ENCODE measurements at regions not wholly inside any gene's neighbourhood (a gene's known extent, or its start where the extent isn't known, plus 50 kb on each side); places are given as distances from the start of the nearest gene placed in this dataset.

DNA sequence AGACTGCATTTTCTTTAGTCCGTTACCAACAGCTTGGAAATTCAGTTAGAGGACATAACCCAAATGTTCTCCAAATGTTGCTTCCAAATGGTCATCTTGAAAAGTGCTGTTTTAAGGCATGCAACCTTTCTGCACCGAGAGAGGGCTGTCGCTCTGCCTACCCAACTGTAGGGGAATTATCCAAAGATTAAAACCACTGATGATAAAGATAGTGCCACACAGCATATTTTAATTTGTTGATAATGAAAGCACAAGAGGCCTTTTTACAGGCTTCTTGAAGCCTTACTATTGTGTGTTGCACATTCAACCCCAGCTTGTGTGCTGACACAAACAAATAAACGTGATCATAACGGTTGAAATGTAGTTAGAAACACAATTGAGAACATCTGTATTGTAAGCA lies 121.5 kb downstream of the LMO4 start:
- Histone ChIP-seq H3K23ac (ENCODE audit: low read length in 2 of 2) (no peak overlapping the region), H2BK120ac (ENCODE audit: low read depth, low read length) (no peak overlapping the region), H3K9me3 (ENCODE audit: control insufficient read depth, low read length) (no peaks in the 10 kb centered on the region), H3K14ac (ENCODE audit: low read length in 2 of 2) (no peak overlapping the region), H3K4me3 (ENCODE audit: insufficient read depth in 1 of 2, low read depth in 1 of 2, low read length in 2 of 2) (no peak overlapping the region), H3K27ac (ENCODE audit: low read length, poor library complexity, severe bottlenecking) (no peak overlapping the region), H4K91ac (ENCODE audit: low read length) (no peak overlapping the region), H2BK12ac (ENCODE audit: low read length in 2 of 2) (no peak overlapping the region), H3K36me3 (ENCODE audit: control insufficient read depth in 1 of 2, insufficient read depth in 2 of 2, low read depth in 1 of 2, low read length in 2 of 2) (no peaks in the 10 kb centered on the region), H4K8ac (ENCODE audit: low read length) (no peak overlapping the region), H2AFZ (ENCODE audit: low read depth, low read length) (no peak overlapping the region), H3K9ac (ENCODE audit: low read length) (no peak overlapping the region), H2BK5ac (ENCODE audit: low read depth, low read length, poor library complexity, severe bottlenecking) (no peak overlapping the region), H3K4me1 (ENCODE audit: control insufficient read depth, insufficient read depth, low read depth, low read length) (no peaks in the 10 kb centered on the region), H3K79me1 (replicated peaks; ENCODE audit: low read length, poor library complexity, severe bottlenecking) (no peaks in the 10 kb centered on the region), H3K18ac (ENCODE audit: low read depth in 1 of 2, low read length in 2 of 2) (no peak overlapping the region), H3K4ac (ENCODE audit: low read depth in 1 of 2, low read length in 2 of 2) (no peak overlapping the region), H2BK15ac (ENCODE audit: low read depth, poor library complexity, severe bottlenecking) (no peak overlapping the region), H2AK5ac (ENCODE audit: low read length, severe bottlenecking) (no peak overlapping the region), H3K4me2 (ENCODE audit: low read length, poor library complexity, severe bottlenecking) (no peak overlapping the region), H3K27me3 (ENCODE audit: control insufficient read depth in 1 of 2, insufficient read depth in 1 of 2, low read length in 2 of 2) (no peaks in the 10 kb centered on the region)
- DNase-seq: no peak
- 81% methylated on average over 3 of the region's 5 CpGs for WGBS

DNA sequence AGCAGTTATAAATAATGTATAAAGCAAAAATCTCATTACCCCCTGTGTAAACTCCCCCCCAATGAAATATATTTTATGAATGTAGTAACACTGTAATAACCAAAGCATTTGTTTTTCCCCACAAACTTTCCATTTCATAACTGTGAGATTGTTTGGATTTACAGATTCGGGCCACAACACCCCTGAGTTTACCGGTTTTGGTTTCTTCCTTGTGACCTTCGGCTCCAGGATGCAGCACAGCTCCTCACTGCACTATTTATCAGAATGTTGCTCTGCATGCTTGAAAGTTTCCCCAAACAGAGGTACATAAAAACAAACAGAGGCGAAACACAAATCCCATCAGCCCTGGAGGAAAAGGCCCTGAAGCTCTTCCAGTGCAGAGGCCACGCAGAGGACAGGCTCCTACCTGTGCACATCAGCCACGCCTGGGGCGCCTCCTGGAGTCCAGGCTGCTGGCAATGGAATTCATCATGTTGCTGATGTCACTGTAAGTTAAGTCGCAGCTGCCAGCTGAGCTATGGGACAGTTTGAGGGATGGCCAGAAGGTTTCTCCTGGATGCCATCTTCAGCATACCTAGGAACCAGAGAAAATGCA lies 122.0 kb downstream of the LMO4 start:
- no peaks in the 10 kb centered on the region for H3K79me1 ChIP-seq (replicated peaks; ENCODE audit: low read length, poor library complexity, severe bottlenecking)
- no peaks in the 10 kb centered on the region for H3K4me1 ChIP-seq (ENCODE audit: control insufficient read depth, insufficient read depth, low read depth, low read length)
- no peak overlapping the region for H3K23ac ChIP-seq (ENCODE audit: low read length in 2 of 2)
- no peak overlapping the region for H4K8ac ChIP-seq (ENCODE audit: low read length)
- peak overlapping the region in 1 of 2 experiments; percentile 74 for H3K18ac ChIP-seq (ENCODE audit: low read depth in 1 of 2, low read length in 2 of 2)
- H4K91ac ChIP-seq (ENCODE audit: low read length): no peak overlapping the region
- H3K27me3 ChIP-seq (ENCODE audit: control insufficient read depth in 1 of 2, insufficient read depth in 1 of 2, low read length in 2 of 2): no peaks in the 10 kb centered on the region
- H3K4me2 ChIP-seq (ENCODE audit: low read length, poor library complexity, severe bottlenecking): no peak overlapping the region
- no peak overlapping the region for H2AFZ ChIP-seq (ENCODE audit: low read depth, low read length)
- H3K4me3 ChIP-seq (ENCODE audit: insufficient read depth in 1 of 2, low read depth in 1 of 2, low read length in 2 of 2): no peak overlapping the region
- H3K36me3 ChIP-seq (ENCODE audit: control insufficient read depth in 1 of 2, insufficient read depth in 2 of 2, low read depth in 1 of 2, low read length in 2 of 2): no peaks in the 10 kb centered on the region
- no peak overlapping the region for H3K27ac ChIP-seq (ENCODE audit: low read length, poor library complexity, severe bottlenecking)
- WGBS: 76% methylated on average over 8 of the region's 8 CpGs
- H3K9ac ChIP-seq (ENCODE audit: low read length): no peak overlapping the region
- no peak overlapping the region for H2BK120ac ChIP-seq (ENCODE audit: low read depth, low read length)
- no peak overlapping the region for H2BK15ac ChIP-seq (ENCODE audit: low read depth, poor library complexity, severe bottlenecking)
- no peaks in the 10 kb centered on the region for H3K9me3 ChIP-seq (ENCODE audit: control insufficient read depth, low read length)
- H2AK5ac ChIP-seq (ENCODE audit: low read length, severe bottlenecking): no peak overlapping the region
- H3K4ac ChIP-seq (ENCODE audit: low read depth in 1 of 2, low read length in 2 of 2): no peak overlapping the region
- no peak overlapping the region for H2BK12ac ChIP-seq (ENCODE audit: low read length in 2 of 2)
- DNase-seq: no peak
- H3K14ac ChIP-seq (ENCODE audit: low read length in 2 of 2): peak overlapping the region in 1 of 2 experiments; percentile 77
- no peak overlapping the region for H2BK5ac ChIP-seq (ENCODE audit: low read depth, low read length, poor library complexity, severe bottlenecking)

DNA sequence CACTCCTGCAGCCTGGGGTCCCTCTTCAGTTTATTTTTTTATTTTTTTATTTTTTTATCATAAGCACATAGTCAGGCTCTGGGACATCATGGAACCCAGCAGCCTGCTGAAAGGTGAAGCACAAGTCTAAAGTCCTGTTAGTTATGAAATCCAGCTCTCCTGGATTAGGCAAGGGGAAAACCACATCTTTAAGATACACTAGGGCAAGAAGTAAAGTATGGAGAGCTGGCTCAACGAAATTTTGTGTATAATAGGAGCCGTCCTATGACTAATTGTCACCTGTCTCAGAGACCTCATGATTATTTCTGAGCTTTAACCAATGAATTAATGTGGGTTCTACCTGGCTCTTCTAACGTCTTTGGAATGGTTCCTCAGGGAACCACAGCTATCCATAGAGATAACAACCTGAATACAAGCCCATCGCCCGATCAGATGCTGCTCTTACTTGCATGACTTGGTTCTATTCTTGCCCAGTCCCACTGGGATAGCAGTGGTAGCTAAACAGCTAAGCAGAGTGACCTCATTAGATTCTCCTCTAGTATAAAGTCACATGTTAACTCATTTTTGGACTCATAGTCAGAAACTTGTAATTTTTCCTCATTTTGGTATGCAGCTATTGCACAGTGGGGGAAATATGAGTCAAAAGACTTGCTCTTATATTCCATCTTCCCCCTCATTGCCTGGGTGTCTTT lies 122.7 kb downstream of the LMO4 start:
- 82% methylated on average over 4 of the region's 5 CpGs for WGBS
- H3K4me3 ChIP-seq (ENCODE audit: insufficient read depth in 1 of 2, low read depth in 1 of 2, low read length in 2 of 2): no peak overlapping the region
- no peak overlapping the region for H3K4ac ChIP-seq (ENCODE audit: low read depth in 1 of 2, low read length in 2 of 2)
- no peak overlapping the region for H3K23ac ChIP-seq (ENCODE audit: low read length in 2 of 2)
- H2AFZ ChIP-seq (ENCODE audit: low read depth, low read length): no peak overlapping the region
- H3K9ac ChIP-seq (ENCODE audit: low read length): peak overlapping the region; percentile 13
- H3K79me1 ChIP-seq (replicated peaks; ENCODE audit: low read length, poor library complexity, severe bottlenecking): no peaks in the 10 kb centered on the region
- H2BK15ac ChIP-seq (ENCODE audit: low read depth, poor library complexity, severe bottlenecking): no peak overlapping the region
- DNase-seq: no peak
- no peak overlapping the region for H3K4me2 ChIP-seq (ENCODE audit: low read length, poor library complexity, severe bottlenecking)
- no peak overlapping the region for H2AK5ac ChIP-seq (ENCODE audit: low read length, severe bottlenecking)
- no peak overlapping the region for H3K14ac ChIP-seq (ENCODE audit: low read length in 2 of 2)
- no peak overlapping the region for H4K8ac ChIP-seq (ENCODE audit: low read length)
- no peaks in the 10 kb centered on the region for H3K4me1 ChIP-seq (ENCODE audit: control insufficient read depth, insufficient read depth, low read depth, low read length)
- H3K36me3 ChIP-seq (ENCODE audit: control insufficient read depth in 1 of 2, insufficient read depth in 2 of 2, low read depth in 1 of 2, low read length in 2 of 2): no peaks in the 10 kb centered on the region
- H3K27ac ChIP-seq (ENCODE audit: low read length, poor library complexity, severe bottlenecking): no peak overlapping the region
- H2BK12ac ChIP-seq (ENCODE audit: low read length in 2 of 2): no peak overlapping the region
- no peaks in the 10 kb centered on the region for H3K27me3 ChIP-seq (ENCODE audit: control insufficient read depth in 1 of 2, insufficient read depth in 1 of 2, low read length in 2 of 2)
- no peak overlapping the region for H2BK120ac ChIP-seq (ENCODE audit: low read depth, low read length)
- H3K18ac ChIP-seq (ENCODE audit: low read depth in 1 of 2, low read length in 2 of 2): no peak overlapping the region
- H2BK5ac ChIP-seq (ENCODE audit: low read depth, low read length, poor library complexity, severe bottlenecking): no peak overlapping the region
- H3K9me3 ChIP-seq (ENCODE audit: control insufficient read depth, low read length): no peaks in the 10 kb centered on the region
- no peak overlapping the region for H4K91ac ChIP-seq (ENCODE audit: low read length)

DNA sequence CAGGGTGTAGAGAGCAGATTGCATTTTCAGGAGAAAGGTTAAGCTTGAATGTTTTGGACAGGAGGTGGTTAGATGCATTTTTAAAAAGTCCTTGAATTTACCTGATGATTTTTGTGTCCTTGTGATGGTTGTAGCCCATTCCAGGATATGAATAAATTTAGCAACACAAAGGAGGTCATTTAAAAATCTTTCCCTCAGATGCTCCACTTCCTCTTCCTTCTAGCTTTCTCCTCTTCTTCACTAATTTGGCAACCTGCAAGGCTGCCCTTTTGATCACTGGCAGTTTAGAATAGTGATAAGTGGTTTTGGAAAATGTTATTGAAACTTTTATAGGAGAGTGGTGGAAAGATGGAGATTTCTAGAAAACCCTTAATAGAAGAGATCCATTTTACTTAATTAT lies 124.0 kb downstream of the LMO4 start:
- Histone ChIP-seq H2BK15ac (ENCODE audit: low read depth, poor library complexity, severe bottlenecking) (no peak overlapping the region), H3K4ac (ENCODE audit: low read depth in 1 of 2, low read length in 2 of 2) (no peak overlapping the region), H2BK12ac (ENCODE audit: low read length in 2 of 2) (no peak overlapping the region), H2AK5ac (ENCODE audit: low read length, severe bottlenecking) (no peak overlapping the region), H4K8ac (ENCODE audit: low read length) (no peak overlapping the region), H3K27me3 (ENCODE audit: control insufficient read depth in 1 of 2, insufficient read depth in 1 of 2, low read length in 2 of 2) (no peaks in the 10 kb centered on the region), H2AFZ (ENCODE audit: low read depth, low read length) (no peak overlapping the region), H3K79me1 (replicated peaks; ENCODE audit: low read length, poor library complexity, severe bottlenecking) (no peaks in the 10 kb centered on the region), H2BK120ac (ENCODE audit: low read depth, low read length) (no peak overlapping the region), H3K27ac (ENCODE audit: low read length, poor library complexity, severe bottlenecking) (no peak overlapping the region), H3K4me3 (ENCODE audit: insufficient read depth in 1 of 2, low read depth in 1 of 2, low read length in 2 of 2) (no peak overlapping the region), H3K23ac (ENCODE audit: low read length in 2 of 2) (no peak overlapping the region), H4K91ac (ENCODE audit: low read length) (no peak overlapping the region), H3K18ac (ENCODE audit: low read depth in 1 of 2, low read length in 2 of 2) (no peak overlapping the region), H3K9ac (ENCODE audit: low read length) (no peak overlapping the region), H2BK5ac (ENCODE audit: low read depth, low read length, poor library complexity, severe bottlenecking) (no peak overlapping the region), H3K4me1 (ENCODE audit: control insufficient read depth, insufficient read depth, low read depth, low read length) (no peaks in the 10 kb centered on the region), H3K14ac (ENCODE audit: low read length in 2 of 2) (no peak overlapping the region), H3K9me3 (ENCODE audit: control insufficient read depth, low read length) (no peaks in the 10 kb centered on the region), H3K36me3 (ENCODE audit: control insufficient read depth in 1 of 2, insufficient read depth in 2 of 2, low read depth in 1 of 2, low read length in 2 of 2) (no peaks in the 10 kb centered on the region), H3K4me2 (ENCODE audit: low read length, poor library complexity, severe bottlenecking) (no peak overlapping the region)
- no peak for DNase-seq
